GM11168 (cell line): ENCODE measurements at regions not wholly inside any gene's neighbourhood (a gene's known extent, or its start where the extent isn't known, plus 50 kb on each side); places are given as distances from the start of the nearest gene placed in this dataset.
"Not testable (repeated sequence)": the region's sequence is repeated elsewhere in the genome, so short reads cannot be mapped to it uniquely, and the experiment has no call there.

Experiments used
- in situ Hi-C: fragments of 300-500 bp; cut with MboI; formaldehyde crosslinking; loops from one replicate; pipeline ENCODE4 v1.12.0; 2022; ENCODE audit warnings: low sequenced_read_pairs; ENCODE audit not compliant: unreplicated experiment

- in situ Hi-C loops: no loop called here
Measured at GRCh38 chr15:88993662-88994061, 80.5 kb upstream of the MFGE8 start.

DNA sequence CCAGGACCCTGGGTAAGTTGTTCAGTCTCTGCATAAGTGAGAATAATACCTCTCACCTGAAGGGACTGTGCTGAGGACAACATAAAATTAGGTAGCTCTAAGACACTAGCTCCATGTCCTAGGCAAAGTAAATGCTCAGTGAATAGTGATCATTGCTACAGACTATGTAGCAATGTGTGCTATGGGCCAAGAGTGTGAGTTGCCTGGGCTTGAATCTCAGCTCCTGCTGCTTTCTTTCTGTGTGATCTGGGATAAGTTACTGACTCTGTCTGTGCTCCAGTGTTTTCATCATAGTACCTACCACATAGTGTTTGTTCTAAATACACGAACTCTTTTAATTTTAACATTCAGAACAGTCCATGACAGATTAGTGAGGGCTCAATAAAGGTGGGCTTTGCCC lies 81.1 kb upstream of the MFGE8 start:
- in situ Hi-C loops: no loop called here

GRCh38 chr15:88995449-88995848 lies 82.3 kb upstream of the MFGE8 start:
- in situ Hi-C loops: no loop called here

- in situ Hi-C loops: no loop called here
Measured at GRCh38 chr15:88997531-88997930, 84.4 kb upstream of the MFGE8 start.

DNA sequence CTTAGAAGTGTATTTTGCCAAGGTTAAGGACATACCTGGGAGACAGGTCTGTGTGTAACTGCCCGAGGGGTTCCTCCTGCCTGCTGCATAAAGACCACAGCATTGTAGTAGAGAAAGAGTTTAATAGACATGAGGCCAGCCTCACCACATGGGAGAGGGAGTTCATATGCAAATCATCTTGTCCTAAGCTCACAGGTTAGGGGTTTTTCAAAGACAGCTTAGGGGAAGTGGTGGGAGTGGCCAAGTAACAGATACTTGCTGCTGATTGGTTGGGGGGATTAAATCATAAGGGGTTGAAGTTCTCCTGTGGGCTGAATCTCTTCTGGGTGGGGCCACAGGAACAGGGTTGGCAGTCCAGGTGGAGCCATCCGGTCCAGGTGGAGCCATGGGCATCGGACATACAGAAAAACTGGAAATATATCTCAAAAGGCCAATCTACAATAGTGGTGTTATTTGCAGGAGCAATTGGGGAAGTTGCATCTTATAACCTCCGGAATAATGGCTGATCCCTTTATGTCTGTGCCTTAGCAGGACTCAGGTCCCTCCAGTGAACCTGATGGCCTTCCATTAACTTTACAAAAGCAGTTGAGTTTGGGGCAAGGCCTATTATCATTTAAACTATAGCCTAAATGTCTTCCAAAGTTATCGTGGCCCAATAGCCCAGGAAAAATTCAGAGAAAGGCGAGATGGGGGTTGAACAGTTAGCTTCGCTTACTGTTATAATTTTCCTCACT lies 86.0 kb upstream of the MFGE8 start:
- in situ Hi-C loops: no loop called here

- in situ Hi-C loops: not testable (repeated sequence)
Measured at GRCh38 chr15:89001708-89002275, 86.5 kb upstream of the ABHD2 start.

GRCh38 chr15:89002281-89002761 lies 85.9 kb upstream of the ABHD2 start:
- in situ Hi-C loops: no loop called here

- in situ Hi-C loops: no loop called here
Measured at GRCh38 chr15:89002830-89003229, 85.4 kb upstream of the ABHD2 start.

- in situ Hi-C loops: no loop called here
Measured at GRCh38 chr15:89003865-89004725, 84.2 kb upstream of the ABHD2 start.

- in situ Hi-C loops: no loop called here
Measured at GRCh38 chr15:89004726-89005030, 83.6 kb upstream of the ABHD2 start.

GRCh38 chr15:89007527-89007926 lies 80.7 kb upstream of the ABHD2 start:
- in situ Hi-C loops: not testable (repeated sequence)

DNA sequence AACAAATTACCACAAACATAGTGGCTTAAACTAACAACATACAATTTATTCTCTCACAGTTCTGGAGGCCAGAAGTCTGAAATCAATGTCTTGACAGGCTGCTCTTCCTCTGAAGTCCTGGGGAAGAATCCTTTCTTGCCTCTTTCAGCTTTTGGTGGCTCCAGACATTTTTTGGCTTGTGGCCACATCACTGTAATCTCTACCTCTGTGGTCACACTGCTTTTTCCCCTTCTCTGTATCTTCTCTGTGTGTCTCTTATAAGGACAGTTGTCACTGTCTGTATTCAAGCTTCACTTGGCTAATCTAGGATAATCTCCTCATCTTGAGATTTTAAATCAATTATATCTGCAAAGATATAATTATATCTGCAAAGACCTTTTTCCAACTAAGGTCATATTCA lies 80.3 kb upstream of the ABHD2 start:
- in situ Hi-C loops: no loop called here

GRCh38 chr15:89009080-89009479 lies 79.2 kb upstream of the ABHD2 start:
- in situ Hi-C loops: no loop called here

DNA sequence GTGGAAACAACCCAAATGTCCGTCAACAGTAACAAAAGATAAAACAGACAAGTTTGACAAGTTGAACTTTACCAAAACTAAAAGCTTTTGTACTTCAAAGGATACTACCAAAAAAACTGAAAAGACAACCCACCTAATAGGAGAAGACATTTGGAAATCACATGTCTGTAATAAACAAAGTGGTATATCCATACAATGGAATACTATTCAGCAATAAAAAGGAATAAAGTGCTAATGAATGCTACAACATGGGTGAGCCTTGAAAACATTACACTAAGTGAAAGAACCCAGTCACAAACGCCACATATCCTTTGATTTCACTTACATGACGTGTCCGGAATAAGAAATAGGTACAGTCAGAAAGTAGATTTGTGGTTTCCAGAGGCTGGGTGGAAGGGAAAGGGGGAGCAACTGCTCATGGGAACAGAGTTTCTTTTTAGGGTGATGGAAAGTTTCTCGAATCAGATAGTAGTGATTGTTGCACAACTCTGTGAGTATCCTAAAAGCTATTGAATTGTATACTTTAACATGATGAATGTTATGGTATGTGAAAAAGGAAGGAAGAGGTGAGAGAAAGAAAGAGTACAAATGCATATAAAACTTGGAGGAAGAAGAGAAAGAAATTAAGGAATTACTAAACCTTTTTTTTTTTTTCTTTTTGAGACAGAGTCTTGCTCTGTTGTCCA lies 72.7 kb upstream of the ABHD2 start:
- in situ Hi-C loops: no loop called here

DNA sequence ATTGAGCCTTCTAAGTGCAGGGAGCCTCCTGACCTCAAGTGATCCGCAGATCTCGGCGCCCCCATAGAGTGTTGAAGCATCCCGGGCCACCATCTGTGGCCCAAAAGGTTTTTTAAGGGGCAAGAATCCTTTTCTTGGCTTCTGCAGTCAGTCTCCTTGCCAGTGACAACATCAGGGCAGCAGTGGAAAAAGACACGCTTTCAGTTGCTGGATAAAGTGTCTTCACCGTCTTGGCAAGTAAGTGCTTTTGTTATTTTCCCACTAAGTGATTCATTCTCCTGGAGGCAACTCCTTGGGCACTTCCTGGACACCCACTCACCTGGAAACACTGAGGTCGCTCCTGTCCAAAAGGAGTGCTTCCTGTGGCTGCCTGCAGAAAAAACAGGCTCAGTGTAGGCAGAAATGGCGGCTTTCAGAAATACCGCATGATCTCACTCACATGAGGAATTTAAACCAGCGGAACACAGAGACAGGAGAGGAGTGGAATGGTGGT lies 71.7 kb upstream of the ABHD2 start:
- in situ Hi-C loops: no loop called here

DNA sequence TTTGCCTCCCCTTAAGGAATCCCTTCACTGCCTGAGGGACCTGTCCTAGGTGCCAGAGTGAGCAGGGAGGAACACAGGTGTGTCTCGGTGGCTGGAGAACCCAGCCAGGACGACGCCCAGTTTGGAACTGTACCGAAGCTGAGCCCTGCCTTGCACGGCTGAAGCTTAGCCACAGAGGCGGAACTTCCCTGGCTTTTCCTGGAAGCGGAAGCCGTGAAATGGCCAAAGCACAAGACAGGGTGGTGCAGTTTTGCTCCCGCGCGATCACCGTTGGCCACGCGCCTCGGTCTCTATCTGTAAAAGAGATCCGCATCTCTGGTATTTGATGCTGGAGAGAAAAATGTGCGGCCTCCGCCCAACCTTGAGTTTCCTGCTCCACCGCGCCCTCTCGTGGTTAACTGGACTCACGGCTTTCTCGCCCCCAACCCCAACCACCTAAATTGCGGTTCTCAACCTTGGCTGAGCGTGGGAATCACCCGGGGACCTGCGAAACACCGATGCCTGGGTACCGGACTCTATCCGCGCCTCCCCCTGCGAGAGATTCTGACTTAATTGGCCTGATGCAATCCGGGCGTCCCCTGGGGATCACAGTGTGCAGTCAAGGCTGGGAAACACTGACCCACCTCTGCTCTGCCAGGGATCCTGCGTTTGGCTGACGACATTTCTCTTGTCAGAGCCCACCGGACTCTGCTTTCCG lies 70.7 kb upstream of the ABHD2 start:
- in situ Hi-C loops: no loop called here

- in situ Hi-C loops: no loop called here
Measured at GRCh38 chr15:89018207-89018606, 70.0 kb upstream of the ABHD2 start.

DNA sequence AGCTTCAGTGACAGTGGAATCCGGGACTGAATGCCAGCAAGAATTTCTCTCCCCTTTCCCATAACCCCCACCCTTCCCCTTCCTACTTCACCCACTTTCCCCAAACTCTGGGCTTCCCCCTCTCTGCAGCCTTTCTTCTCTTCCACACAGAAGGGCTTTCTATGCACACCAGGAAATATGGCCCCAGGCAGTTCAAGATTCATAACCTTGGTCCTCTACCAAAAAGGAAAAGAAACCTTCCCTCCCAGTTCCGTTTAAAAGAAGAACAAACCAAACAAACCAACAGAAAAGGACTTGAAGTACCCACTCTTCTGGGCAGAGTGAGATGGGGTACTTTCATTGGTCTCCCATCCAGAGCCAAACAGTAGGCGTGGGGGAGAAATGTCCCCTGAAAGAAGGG lies 68.8 kb upstream of the ABHD2 start:
- in situ Hi-C loops: no loop called here

DNA sequence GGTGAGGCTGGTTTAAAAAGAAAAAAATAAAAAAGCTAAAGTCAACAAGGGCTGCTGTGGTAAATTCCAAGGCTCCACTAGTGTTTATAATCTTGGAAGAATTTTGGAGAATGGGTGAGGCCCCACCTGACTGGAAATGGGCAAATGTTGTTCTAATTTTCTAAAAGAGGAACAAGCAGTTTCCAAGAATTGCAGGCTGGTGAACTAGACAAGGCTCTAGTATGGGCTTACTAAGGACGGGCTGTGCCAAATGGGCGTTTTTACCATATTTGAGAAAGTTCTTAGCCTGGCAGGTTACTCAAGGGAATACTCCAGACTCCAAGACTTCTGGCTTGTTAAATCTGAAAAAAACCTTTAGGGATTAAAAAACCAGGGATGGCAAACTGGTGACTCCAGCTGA lies 67.0 kb upstream of the ABHD2 start:
- in situ Hi-C loops: loop anchor here (10.0 kb wide), 1 partner anchor 396 kb away; the partner anchor contains the start of gene AEN

DNA sequence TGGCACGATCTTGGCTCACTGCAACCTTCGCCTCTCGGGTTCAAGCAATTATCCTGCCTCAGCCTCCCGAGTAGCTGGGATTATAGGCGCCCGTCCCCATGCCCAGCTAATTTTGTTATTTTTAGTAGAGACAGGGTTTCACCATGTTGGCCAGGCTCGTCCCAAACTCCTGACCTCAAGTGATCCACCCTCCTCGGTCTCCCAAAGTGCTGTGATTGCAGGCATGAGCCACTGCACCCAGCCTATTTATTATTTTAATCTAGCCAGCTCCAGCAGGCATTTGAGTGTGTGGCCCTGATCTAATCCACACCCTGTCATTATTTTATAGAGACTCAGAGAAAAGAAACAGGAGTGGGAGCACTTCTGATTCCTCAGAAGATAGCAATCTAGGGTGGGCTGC lies 66.4 kb upstream of the ABHD2 start:
- in situ Hi-C loops: loop anchor here (10.0 kb wide), 1 partner anchor 397 kb away; the partner anchor contains the start of gene AEN
